GM19351 (cell line): ENCODE measurements at regions not wholly inside any gene's neighbourhood (a gene's known extent, or its start where the extent isn't known, plus 50 kb on each side); places are given as distances from the start of the nearest gene placed in this dataset.
"Not testable (repeated sequence)": the region's sequence is repeated elsewhere in the genome, so short reads cannot be mapped to it uniquely, and the experiment has no call there.

Source experiments
- ATAC-seq: cut with Tn5 transposase; IDR thresholded peaks from one replicate; pipeline ENCODE4 v1.9.1; 2021; ENCODE audit warnings: mild to moderate bottlenecking, moderate library complexity; ENCODE audit not compliant: unreplicated experiment

DNA sequence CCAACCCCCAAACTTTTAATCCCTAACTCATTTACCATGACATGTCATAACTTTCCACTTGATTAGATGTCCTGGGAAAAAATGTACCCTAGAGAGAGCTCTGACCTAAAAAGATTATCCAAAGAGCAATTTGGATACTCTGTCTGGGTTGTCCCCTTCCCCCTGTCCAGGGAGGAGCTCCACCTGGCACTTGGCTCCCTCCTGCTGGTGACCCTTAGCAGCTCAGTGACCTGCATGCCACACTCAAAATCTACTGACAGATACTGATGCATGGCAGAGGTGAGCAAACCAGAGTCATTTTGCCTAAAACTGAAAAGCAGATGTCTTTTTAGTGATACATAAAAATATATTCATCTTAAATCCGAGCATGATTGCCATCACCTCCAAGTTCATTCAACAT, 442.3 kb upstream of the CHRM3 start:
- ATAC-seq: no peak

GRCh38 chr1:238927899-238928298, 458.5 kb upstream of the CHRM3 start:
- ATAC-seq: no peak

DNA sequence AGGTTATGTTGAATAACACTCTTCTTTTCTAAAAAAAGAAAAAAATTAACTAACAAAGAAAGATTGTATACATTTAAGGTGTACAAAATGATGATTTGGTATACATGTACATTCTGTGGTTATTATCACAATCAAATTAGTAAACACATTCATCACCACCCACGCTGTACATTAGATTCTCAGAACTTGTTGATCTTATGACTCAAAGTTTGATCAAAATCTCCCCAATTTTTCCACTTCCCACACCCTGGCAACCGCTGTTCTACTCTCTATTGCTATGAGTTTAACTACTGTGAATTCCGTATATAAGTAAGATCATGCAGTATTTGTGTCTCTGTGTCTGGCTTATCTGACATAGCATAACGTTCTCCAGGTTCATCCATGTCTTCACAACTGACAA, 469.5 kb upstream of the CHRM3 start:
- ATAC-seq: no peak

DNA sequence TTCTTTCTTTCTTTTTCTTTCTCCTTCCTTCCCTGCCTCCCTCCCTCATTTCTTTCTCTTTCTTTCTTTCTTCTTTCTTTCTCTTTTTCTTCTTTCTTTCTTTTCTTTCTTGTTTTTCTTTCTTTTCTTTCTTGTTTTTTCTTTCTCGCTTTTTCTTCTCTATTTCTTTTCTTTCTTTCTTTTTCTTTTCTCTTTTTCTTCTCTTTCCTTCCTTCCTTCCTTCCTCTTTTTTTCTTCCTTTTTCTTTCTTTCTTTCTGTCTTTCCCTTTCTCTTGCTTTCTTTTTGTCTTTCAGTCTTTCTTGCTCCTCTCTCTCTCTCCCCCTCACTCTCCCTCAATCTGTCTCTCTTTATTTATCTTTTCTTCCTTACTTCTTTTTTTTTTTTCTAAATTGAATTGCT, 472.0 kb upstream of the CHRM3 start:
- ATAC-seq: no peak

GRCh38 chr1:238913210-238913609, 473.2 kb upstream of the CHRM3 start:
- ATAC-seq: no peak

- ATAC-seq: no peak
These were observed 474.2 kb upstream of the CHRM3 start for GRCh38 chr1:238912148-238912547.

DNA sequence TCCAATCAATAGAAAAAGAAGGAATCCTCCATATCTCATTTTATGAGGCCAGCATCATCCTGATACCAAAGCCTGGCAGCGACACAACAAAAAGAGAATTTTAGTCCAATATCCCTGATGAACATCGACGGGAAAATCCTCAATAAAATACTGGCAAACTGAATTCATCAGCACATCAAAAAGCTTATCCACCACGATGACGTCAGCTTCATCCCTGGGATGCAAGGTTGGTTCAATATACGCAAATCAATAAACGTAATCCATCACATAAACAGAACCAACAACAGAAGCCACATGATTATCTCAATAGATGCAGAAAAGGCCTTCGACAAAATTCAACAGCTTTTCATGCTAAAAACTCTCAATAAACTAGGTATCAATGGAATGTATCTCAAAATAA, 483.6 kb upstream of the CHRM3 start:
- ATAC-seq: not testable (repeated sequence)

GRCh38 chr1:238900334-238900865, 486.0 kb upstream of the CHRM3 start:
- ATAC-seq: no peak

- ATAC-seq: no peak
These were observed 487.5 kb upstream of the CHRM3 start for GRCh38 chr1:238898856-238899255.

GRCh38 chr1:238895911-238896310, 490.5 kb upstream of the CHRM3 start:
- ATAC-seq: no peak

GRCh38 chr1:238892612-238893011, 493.8 kb upstream of the CHRM3 start:
- no peak for ATAC-seq

- no peak for ATAC-seq
These were observed 524.9 kb upstream of the CHRM3 start for GRCh38 chr1:238861342-238862066.

GRCh38 chr1:238833919-238834318, 552.4 kb upstream of the CHRM3 start:
- no peak for ATAC-seq

DNA sequence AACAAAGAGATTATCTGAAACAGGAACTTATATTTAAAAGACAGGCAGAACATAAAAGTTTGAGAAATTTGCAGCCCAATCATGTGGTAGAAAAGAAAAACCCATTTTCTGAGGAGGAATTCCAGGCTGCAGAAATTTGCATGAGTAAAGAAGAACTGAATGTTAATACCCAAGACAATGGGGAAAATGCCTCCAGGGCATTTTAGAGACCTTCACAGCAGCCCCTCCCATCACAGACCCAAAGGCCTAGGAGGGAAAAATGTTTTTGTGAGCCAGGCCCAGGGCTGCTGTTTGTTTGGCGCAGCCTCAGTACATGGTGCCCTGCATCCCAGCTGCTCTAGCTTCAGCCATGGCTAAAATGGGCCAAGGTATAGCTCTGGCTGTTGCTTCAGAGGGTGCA, 554.3 kb upstream of the CHRM3 start:
- ATAC-seq: no peak

DNA sequence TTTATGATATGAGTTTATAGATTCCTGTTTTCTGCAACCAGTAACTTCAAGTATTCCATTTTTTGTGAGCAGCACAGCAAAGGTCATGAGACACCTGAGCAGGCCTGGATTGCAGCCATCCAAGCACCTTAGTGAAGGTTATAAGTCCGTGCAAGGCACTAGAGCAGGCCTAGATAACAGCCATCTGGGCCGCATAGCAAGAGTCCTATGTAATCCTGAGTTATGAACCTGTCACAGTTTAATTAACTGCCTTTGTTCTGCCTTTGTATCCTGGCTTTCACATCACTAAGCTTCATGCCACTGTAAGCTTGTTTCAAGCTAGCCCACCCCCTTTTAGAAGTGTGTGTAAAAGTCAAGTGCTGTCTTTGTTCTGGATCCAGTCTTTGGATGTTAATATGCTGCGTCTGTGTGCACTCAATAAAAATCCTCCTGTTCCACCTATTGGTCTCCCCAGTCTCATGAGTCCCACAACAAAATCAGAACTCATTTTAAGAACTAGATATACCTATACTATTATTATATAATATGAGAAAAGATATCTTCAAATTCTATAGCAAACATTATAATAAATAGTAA, 556.2 kb upstream of the CHRM3 start:
- no peak for ATAC-seq

DNA sequence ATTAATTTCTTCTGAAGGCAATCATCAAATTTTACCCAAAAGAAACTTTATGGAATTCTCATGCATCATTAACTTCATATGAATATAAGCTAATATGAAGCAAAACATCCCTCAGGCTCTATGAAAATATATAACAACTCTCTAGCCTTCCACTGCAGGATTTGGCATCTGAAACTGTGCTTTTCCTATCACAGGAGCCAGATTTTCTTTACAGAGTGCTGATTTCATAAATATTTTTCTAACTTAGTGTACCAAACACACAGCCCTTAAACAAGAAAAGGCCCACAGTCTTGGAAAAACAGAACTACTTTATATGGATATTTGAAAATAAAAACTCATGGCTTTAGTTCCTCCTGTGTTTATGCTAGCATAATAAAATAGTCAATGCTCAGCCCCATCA, 559.5 kb upstream of the CHRM3 start:
- ATAC-seq: no peak

DNA sequence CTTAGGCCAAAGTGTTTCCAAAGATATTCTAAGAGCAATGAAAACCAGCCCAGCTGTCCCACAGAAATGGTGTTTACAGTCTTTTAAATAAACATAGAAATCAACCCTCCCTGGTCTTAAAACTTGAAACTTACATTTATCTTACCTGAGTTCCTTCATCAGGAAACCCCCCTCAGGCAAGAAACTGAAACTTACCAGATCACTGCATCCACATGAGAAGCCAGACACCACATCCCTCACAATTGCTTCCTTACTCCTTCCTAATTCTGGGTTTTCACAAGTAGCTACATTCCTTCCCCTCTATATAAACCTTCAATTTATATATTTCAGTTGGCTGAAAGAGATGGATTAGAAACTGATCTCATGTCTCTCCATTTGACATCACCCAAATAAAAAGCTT, 563.0 kb upstream of the CHRM3 start:
- ATAC-seq: no peak

- ATAC-seq: no peak
These were observed 575.0 kb upstream of the CHRM3 start for GRCh38 chr1:238811211-238811879.

DNA sequence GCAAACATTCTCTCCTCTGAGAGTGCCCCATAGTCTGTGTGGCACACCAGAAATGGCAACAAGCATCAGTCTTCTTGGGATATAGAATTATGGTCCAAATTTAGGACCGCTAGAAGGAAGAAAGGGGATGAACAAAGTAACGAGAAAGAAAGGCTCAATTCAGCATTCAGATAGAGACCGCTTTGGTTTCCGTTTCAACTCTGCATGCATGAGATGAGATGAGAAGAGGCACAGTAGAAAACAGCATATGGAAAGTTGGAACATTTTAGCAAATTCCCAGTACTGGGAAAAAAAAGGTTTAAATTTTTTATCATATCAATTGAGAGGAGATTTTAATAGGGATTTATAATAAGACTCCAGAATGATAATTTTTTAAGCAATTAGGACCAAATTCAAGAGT, 595.5 kb upstream of the CHRM3 start:
- no peak for ATAC-seq

DNA sequence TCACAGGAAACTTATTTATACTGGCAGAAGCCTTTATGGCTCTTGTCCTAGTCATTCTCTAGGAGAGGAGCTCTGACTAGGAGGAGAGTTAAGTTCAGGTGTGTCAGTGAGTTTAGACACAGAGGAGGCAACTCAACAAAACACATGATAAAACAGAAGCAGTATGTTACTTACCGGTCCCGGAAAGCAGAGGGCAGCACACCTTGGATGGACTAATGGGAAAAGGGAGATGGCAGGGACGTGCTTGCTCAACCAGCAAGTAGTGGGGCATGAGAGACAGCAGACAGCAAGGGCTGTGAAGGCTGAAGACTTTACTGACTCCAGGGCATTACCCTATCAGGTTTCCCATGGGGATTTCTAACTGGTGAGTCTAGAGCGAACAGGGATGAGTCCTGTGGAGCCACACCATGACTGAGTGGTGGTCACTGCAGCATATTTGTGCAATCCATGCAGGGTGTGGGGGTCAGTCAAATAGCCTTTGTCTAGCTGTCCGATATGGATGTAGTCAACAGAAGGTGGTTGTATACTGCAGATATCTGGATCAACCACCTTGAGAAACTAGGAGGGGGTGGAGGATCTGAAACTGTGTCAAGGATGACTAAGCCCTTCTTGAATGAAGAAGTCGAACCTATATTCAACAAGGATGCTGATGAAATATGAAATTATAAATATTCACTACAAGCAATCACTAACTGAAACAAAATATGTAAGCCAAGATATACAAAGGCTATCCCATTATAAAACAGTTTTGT, 596.3 kb upstream of the CHRM3 start:
- no peak for ATAC-seq

DNA sequence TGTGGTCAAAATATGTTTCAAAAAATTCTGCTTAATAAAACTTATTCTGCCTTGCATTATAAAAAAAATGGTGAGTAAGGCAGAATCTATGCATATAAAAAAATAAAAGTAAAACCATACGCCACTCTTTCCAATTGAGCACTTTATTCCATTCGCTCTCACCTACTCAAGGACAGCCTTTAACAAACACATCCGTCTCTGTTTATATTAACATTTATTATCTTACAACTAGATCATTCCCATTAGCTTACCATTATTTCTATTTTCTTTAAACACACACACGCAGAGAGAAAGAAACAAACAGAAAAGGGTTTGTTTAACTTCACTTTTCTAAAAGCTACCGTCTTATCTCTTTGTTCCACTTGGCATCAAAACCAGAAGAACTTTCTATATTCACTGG, 598.9 kb upstream of the CHRM3 start:
- no peak for ATAC-seq
